ENCODE measurements at regions not wholly inside any gene's neighbourhood (a gene's known extent, or its start where the extent isn't known, plus 50 kb on each side); places are given as distances from the start of the nearest gene placed in this dataset.

- no peak for DNase-seq (ENCODE audit: low read depth)
- no peak overlapping the region for H3K4me3 ChIP-seq (ENCODE audit: low read depth, low read length)
- TF ChIP-seq, protein P1, sequence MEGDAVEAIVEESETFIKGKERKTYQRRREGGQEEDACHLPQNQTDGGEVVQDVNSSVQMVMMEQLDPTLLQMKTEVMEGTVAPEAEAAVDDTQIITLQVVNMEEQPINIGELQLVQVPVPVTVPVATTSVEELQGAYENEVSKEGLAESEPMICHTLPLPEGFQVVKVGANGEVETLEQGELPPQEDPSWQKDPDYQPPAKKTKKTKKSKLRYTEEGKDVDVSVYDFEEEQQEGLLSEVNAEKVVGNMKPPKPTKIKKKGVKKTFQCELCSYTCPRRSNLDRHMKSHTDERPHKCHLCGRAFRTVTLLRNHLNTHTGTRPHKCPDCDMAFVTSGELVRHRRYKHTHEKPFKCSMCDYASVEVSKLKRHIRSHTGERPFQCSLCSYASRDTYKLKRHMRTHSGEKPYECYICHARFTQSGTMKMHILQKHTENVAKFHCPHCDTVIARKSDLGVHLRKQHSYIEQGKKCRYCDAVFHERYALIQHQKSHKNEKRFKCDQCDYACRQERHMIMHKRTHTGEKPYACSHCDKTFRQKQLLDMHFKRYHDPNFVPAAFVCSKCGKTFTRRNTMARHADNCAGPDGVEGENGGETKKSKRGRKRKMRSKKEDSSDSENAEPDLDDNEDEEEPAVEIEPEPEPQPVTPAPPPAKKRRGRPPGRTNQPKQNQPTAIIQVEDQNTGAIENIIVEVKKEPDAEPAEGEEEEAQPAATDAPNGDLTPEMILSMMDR (conservative IDR thresholded peaks at IDR 0.05; ENCODE audit: low read depth, low read length): no peak
Observed at GRCh38 chr5:159786901-159787691, 129.2 kb upstream of the ADRA1B start.

- H3K4me3 ChIP-seq (ENCODE audit: low read depth, low read length): no peak overlapping the region
- DNase-seq (ENCODE audit: low read depth): no peak
- TF ChIP-seq, protein P1 (conservative IDR thresholded peaks at IDR 0.05; ENCODE audit: low read depth, low read length): no peak
Observed at GRCh38 chr5:159787837-159788236, 128.4 kb upstream of the ADRA1B start.

- H3K4me3 ChIP-seq (ENCODE audit: low read depth, low read length): no peak overlapping the region
- TF ChIP-seq, protein P1 (conservative IDR thresholded peaks at IDR 0.05; ENCODE audit: low read depth, low read length): no peak
- no peak for DNase-seq (ENCODE audit: low read depth)
Observed at GRCh38 chr5:159788835-159789331, 127.4 kb upstream of the ADRA1B start.

DNA sequence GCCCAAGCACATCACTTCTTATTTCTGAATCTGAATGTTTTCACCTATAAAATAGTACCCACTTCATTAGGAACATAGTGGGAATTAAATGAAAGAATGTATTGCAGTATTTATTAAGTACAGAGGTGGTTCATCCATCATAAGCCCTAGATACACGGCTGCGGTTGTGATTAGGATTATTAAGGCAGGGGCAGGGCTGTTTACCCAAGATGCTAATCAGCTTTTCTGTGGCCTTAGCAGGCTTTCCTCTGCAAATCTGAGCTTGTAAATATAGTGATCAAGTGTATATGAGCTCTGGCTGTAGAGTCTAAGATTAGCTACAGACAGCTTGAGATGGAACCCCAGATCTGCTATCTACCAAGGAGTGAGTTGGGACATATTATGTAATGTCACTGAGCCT is 124.1 kb upstream of the ADRA1B start:
- H3K4me3 ChIP-seq (ENCODE audit: low read depth, low read length): no peak overlapping the region
- no peak for DNase-seq (ENCODE audit: low read depth)
- TF ChIP-seq, protein P1 (conservative IDR thresholded peaks at IDR 0.05; ENCODE audit: low read depth, low read length): no peak

GRCh38 chr5:159797261-159797970 is 118.9 kb upstream of the ADRA1B start:
- H3K4me3 ChIP-seq (ENCODE audit: low read depth, low read length): no peak overlapping the region
- TF ChIP-seq, protein P1 (conservative IDR thresholded peaks at IDR 0.05; ENCODE audit: low read depth, low read length): no peak
- no peak for DNase-seq (ENCODE audit: low read depth)

GRCh38 chr5:159799701-159800100 is 116.6 kb upstream of the ADRA1B start:
- no peak overlapping the region for H3K4me3 ChIP-seq (ENCODE audit: low read depth, low read length)
- TF ChIP-seq, protein P1 (conservative IDR thresholded peaks at IDR 0.05; ENCODE audit: low read depth, low read length): no peak

More at GRCh38 chr5:159799701-159800100, 116.6 kb upstream of the ADRA1B start:
- no peak for DNase-seq (ENCODE audit: low read depth)
